ENCODE measurements at regions not wholly inside any gene's neighbourhood (a gene's known extent, or its start where the extent isn't known, plus 50 kb on each side); places are given as distances from the start of the nearest gene placed in this dataset.

GRCh38 chr12:68470664-68471328, 138.6 kb upstream of the MDM1 start:
- no peak for DNase-seq
- Histone ChIP-seq H3K4me3 (no peak overlapping the region), H3K36me3 (no peaks in the 10 kb centered on the region), H3K27me3 (ENCODE audit: low read depth) (no peaks in the 10 kb centered on the region), H3K9me3 (replicated peaks) (no peaks in the 10 kb centered on the region), H3K4me1 (no peaks in the 10 kb centered on the region), H3K27ac (replicated peaks) (no peak overlapping the region)
- intact Hi-C loops (cut with micrococcal nuclease) = no loop called here
- no peak for TF ChIP-seq CTCF (IDR thresholded peaks at IDR 0.05; ENCODE audit: borderline replicate concordance)

GRCh38 chr12:68474467-68475204, 136.1 kb upstream of the RAP1B start:
- Histone ChIP-seq H3K27me3 (ENCODE audit: low read depth) (no peaks in the 10 kb centered on the region), H3K4me1 (no peaks in the 10 kb centered on the region), H3K36me3 (no peaks in the 10 kb centered on the region), H3K27ac (replicated peaks) (no peak overlapping the region), H3K9me3 (replicated peaks) (no peaks in the 10 kb centered on the region), H3K4me3 (no peak overlapping the region)
- DNase-seq = no peak
- TF ChIP-seq CTCF (IDR thresholded peaks at IDR 0.05; ENCODE audit: borderline replicate concordance) = no peak
- intact Hi-C loops (cut with micrococcal nuclease) = no loop called here

GRCh38 chr12:68476794-68477193, 133.9 kb upstream of the RAP1B start:
- TF ChIP-seq CTCF (IDR thresholded peaks at IDR 0.05; ENCODE audit: borderline replicate concordance) = no peak
- intact Hi-C loops (cut with micrococcal nuclease) = no loop called here

GRCh38 chr12:68477261-68477772, 133.4 kb upstream of the RAP1B start:
- Histone ChIP-seq H3K4me1 (no peaks in the 10 kb centered on the region), H3K9me3 (replicated peaks) (no peaks in the 10 kb centered on the region), H3K4me3 (no peak overlapping the region), H3K27ac (replicated peaks) (no peak overlapping the region), H3K36me3 (no peaks in the 10 kb centered on the region), H3K27me3 (ENCODE audit: low read depth) (no peaks in the 10 kb centered on the region)
- no peak for TF ChIP-seq CTCF (IDR thresholded peaks at IDR 0.05; ENCODE audit: borderline replicate concordance)
- DNase-seq = no peak
- intact Hi-C loops (cut with micrococcal nuclease) = no loop called here

More at GRCh38 chr12:68476794-68477193, 133.9 kb upstream of the RAP1B start:
- Histone ChIP-seq H3K27me3 (ENCODE audit: low read depth) (no peaks in the 10 kb centered on the region), H3K36me3 (no peaks in the 10 kb centered on the region), H3K9me3 (replicated peaks) (no peaks in the 10 kb centered on the region), H3K27ac (replicated peaks) (no peak overlapping the region), H3K4me1 (no peaks in the 10 kb centered on the region), H3K4me3 (no peak overlapping the region)
- no peak for DNase-seq

- no peak for TF ChIP-seq CTCF (IDR thresholded peaks at IDR 0.05; ENCODE audit: borderline replicate concordance)
- Histone ChIP-seq H3K4me1 (no peaks in the 10 kb centered on the region), H3K27me3 (ENCODE audit: low read depth) (no peaks in the 10 kb centered on the region), H3K9me3 (replicated peaks) (no peaks in the 10 kb centered on the region), H3K27ac (replicated peaks) (no peak overlapping the region), H3K4me3 (no peak overlapping the region), H3K36me3 (no peaks in the 10 kb centered on the region)
- intact Hi-C loops (cut with micrococcal nuclease) = no loop called here
- DNase-seq = no peak
These were observed 132.8 kb upstream of the RAP1B start for GRCh38 chr12:68477906-68478305.

All from left ventricle myocardium inferior (tissue), 1 donor.